ENCODE measurements at regions not wholly inside any gene's neighbourhood (a gene's known extent, or its start where the extent isn't known, plus 50 kb on each side); places are given as distances from the start of the nearest gene placed in this dataset.
"Not testable (repeated sequence)": the region's sequence is repeated elsewhere in the genome, so short reads cannot be mapped to it uniquely, and the experiment has no call there.

GRCh38 chr14:31911160-31911559 is 165.9 kb upstream of the ARHGAP5 start:
- DNase-seq, result no peak

GRCh38 chr14:31913370-31913769 is 163.7 kb upstream of the ARHGAP5 start:
- no peak for DNase-seq

DNA sequence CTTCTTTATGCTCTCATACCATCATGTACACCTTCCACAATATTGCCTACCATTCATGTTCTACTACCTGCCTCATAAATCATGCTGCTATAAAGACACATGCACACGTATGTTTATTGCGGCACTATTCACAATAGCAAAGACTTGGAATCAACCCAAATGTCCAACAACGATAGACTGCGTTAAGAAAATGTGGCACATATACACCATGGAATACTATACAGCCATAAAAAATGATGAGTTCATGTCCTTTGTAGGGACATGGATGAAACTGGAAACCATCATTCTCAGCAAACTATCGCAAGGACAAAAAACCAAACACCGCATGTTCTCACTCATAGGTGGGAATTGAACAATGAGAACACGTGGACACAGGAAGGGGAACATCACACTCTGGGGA is 158.8 kb upstream of the ARHGAP5 start:
- DNase-seq, result not testable (repeated sequence)

GRCh38 chr14:31920001-31920400 is 157.1 kb upstream of the ARHGAP5 start:
- no peak for DNase-seq

GRCh38 chr14:31920989-31921650 is 156.0 kb upstream of the ARHGAP5 start:
- DNase-seq, result no peak

GRCh38 chr14:31921721-31922120 is 155.4 kb upstream of the ARHGAP5 start:
- no peak for DNase-seq

DNA sequence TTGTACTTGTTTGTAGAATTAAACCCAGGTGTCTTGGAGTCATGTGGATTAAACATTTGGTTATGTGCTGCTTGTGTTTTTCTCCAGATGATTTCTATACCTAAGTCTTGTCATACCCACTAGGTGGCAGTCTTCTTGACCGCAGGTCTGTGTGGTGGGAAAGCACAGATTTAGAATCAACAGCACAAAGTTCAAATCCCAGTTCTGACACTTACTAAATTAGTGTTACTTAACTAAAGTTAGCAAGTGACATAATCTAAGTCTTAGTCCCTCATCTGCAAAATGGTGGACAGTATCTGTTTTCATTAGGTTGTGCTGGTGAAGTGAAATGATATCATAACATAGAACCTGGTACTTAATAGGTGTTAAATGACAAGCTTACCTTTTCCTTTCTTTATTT is 151.0 kb upstream of the ARHGAP5 start:
- no peak for DNase-seq

DNA sequence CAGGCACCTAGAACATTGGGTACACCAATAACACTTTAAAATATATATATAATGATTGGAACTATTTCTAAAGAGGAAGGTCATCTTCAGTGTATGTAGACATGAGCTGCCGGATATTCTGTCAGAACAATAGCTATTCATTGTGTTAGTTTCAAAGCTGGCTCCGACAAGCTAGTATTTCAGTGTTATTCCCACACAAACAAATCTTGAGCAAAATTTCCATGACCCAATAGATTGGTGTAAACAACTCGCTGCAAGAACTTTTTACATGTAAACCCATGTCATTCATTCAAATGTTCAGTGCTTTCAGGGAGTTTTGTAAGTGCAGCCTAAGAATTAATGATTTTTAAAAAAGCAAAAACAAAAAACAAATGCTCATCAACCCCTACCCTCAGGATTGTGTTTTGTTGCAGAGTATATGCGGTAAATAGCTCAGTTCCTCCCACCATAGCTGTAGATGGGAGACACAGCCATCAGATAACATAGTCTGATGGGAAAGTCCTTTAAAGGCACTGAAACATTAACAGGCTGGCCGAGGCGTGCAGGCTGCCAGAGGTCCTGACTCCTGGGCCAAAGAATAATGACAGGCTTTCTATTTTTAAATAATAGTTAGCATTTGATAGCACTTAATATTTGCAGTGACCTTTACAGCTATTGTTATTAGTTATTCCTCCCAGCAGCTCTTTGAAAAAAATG is 150.3 kb upstream of the ARHGAP5 start:
- no peak for DNase-seq

DNA sequence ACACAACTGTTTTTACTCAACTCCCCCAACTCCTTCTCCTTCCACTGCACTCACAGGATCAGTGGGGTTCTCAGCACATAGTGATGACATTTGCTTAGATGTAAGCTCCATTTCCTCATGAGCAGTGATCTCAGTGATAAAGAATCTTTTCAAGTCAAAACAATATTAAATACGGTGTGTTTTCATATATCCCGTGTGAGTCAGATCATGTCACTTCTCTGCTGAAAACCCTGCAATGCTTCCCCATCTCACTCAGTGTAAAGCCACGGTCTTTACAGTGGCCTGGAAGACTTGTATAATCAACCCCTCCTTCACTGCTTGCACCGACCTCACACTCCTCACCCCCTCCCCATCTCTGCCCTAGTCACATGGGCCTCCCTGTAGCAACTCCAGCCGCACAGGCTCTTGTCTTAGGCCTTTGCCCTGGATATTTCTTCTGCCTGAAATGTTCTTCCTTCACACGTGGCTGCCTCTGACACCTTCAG is 149.7 kb upstream of the ARHGAP5 start:
- DNase-seq, result peak; percentile 53

DNA sequence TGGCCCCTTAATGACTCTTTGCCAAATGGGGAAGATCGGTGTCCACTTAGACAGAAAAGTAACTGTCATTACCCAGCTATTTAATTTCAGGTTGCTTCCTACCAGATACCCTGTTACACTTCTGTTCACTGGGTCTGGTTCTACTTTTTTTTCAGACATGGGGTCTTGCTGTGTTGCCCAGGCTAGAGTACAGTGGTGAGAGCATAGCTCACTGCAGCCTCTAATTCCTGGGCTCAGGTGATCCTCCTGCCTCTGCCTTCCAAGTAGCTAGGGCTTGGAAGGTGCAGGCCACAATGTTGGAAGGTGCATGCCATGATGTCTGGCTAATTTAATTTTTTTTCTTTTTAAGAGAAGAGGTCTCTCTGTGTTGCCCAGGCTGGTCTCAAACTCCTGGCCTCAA is 147.0 kb upstream of the ARHGAP5 start:
- no peak for DNase-seq

GRCh38 chr14:31930493-31931240 is 146.4 kb upstream of the ARHGAP5 start:
- DNase-seq, result no peak

- no peak for DNase-seq
These were observed 144.4 kb upstream of the ARHGAP5 start for GRCh38 chr14:31932675-31933074.

- DNase-seq, result no peak
These were observed 143.4 kb upstream of the ARHGAP5 start for GRCh38 chr14:31933716-31934115.

DNA sequence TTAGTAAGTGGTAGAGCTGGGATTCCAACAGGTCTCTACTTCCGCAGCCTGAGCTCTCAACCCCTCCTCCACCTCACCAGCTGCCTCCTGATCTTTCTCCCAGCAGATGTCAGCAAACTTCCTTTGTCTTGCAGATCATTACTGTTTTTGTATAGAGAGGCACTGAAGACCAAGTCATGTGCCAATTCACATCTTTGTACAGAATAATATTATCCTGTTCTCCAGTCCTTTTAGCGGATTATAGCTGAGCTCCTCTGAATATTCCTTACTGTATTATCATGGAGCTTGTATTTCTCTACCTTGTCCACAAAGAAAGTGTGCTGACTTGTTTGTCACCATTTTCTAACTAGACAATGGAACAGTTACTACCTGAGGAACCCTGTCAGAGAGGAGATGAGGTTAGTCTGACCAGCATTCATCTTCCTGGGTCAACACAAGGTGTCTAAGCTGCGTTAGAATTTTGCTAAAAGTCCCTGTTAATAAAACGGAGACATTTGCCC is 142.3 kb upstream of the ARHGAP5 start:
- DNase-seq, result no peak

GRCh38 chr14:31935391-31935790 is 141.7 kb upstream of the ARHGAP5 start:
- DNase-seq, result no peak

DNA sequence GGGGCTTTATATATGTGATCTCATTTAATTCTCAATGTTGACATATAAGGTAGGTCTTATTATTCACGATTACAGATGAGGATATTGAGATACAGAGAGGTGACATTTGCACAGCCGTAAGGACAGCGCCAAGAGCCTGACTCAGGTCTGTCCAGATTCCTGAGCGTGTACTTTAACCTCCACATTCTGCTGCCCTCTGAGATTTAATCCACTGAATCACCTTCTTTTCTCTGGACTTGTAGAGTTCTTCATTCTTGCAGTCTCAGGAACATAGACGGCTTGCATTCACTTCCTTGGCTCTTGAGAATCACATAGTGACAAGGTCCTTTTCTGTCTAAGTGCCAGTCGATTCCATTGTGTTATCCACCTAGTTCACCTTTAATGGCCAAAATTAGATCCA is 141.0 kb upstream of the ARHGAP5 start:
- no peak for DNase-seq

DNA sequence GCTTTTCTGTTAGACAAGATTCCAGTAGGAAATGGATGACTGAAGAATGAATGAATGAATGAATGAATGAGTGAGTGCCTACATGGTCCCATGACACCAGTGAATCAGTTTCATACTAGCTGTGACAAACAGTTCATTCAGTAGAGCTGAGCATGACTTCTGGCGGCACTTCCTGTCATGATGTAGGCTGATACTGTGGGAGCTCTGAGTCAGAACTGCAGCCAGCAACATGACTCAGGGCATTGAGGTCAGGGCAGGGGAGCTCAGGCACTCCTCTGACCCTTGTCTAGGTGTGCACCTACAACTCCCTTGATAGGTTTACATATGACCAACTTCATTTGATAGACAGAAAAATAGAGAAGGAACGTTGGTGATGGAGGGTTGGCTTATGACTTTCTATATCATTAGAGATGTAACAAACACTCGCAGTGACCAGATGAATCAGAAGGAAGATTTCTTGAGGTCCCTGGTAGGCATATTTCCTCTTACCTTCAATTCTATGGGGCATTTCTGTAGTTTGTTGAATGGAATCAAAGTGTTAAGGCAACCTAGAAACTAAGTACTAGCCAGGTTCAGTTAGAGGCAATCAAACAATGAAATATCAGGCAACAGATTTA is 139.3 kb upstream of the ARHGAP5 start:
- no peak for DNase-seq

- DNase-seq, result no peak
These were observed 137.2 kb upstream of the ARHGAP5 start for GRCh38 chr14:31939934-31940333.

GRCh38 chr14:31941487-31941886 is 135.6 kb upstream of the ARHGAP5 start:
- DNase-seq, result no peak

GRCh38 chr14:31942166-31942841 is 134.8 kb upstream of the ARHGAP5 start:
- no peak for DNase-seq

DNA sequence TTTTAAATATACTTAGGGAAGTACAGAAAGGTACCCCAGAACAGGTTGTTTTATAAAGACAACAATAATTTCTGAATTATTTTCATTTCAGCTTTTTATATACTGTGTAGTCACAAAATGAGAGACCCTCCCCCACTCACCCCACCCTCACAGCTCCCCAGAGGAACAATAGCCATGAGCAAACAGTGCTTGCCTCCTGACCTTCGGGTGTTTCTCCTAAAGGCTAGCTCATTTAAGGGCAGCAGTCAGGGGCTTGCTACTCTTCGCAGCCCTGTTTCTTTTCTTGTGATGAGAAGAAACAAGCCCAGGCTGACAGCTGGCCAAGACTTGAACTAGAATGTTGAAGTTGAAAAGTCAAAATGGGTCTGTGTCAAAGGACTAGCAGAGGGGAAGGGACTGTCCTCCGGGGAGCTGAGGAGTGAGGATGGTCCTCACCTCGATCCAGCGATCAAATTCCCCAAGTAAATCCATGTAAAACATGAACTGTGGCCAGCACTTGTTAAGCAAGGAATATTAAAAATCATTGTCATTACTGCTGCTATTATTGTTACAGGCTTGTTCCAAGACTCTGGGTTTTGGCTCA is 133.8 kb upstream of the ARHGAP5 start:
- no peak for DNase-seq

DNA sequence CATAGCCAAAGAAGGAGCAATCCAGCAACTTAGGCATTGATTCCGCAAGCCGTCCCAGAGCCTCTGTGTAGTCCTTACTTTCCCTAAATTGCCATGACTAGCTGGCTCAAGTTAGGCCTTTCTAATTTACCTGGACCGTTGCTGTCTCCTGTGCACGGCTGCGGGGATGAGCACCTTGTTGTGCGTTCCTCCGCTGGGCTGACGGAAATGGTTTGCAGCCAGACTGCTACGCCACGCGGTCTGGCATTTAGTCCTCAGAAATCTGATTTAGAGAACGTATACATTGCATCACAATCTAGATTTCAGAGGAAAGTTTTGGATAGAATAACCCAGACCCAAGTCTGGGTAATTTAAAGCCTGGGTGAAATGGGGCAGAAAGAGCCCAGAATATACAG is 133.2 kb upstream of the ARHGAP5 start:
- DNase-seq, result no peak

Data from right kidney (tissue), 1 donor.